ENCODE measurements at regions not wholly inside any gene's neighbourhood (a gene's known extent, or its start where the extent isn't known, plus 50 kb on each side); places are given as distances from the start of the nearest gene placed in this dataset.

GRCh38 chr5:157918811-157919742 lies 60.1 kb upstream of the CLINT1 start:
- no peak overlapping the region for H3K27ac ChIP-seq
- peaks cover 5 to 11% of the 10 kb centered on the region in 2 donors for H3K4me1 ChIP-seq (replicated peaks in 1 of 2)
- H3K9me3 ChIP-seq (replicated peaks in 1 of 3) = no peaks in the 10 kb centered on the region
- no peaks in the 10 kb centered on the region for H3K36me3 ChIP-seq (replicated peaks in 1 of 2)
- no peak for TF ChIP-seq POLR2A (IDR thresholded peaks at IDR 0.05)
- no peak for TF ChIP-seq CTCF (IDR thresholded peaks at IDR 0.05)
- intact Hi-C loops (cut with DNase I) = no loop called here
- DNase-seq = no peak
- H3K27me3 ChIP-seq = no peaks in the 10 kb centered on the region
- H3K4me3 ChIP-seq = no peak overlapping the region
- 66 to 70% (median 69%) methylated on average over 19 of the region's 19 CpGs for WGBS, 4 donors

- peak; percentile 70 to 91 (median 83) for DNase-seq
- Histone ChIP-seq H3K27ac (peak overlapping the region in 2 of 5 donors; percentile 12 to 28), H3K27me3 (no peaks in the 10 kb centered on the region), H3K4me1 (replicated peaks in 1 of 2) (peaks cover 5 to 11% of the 10 kb centered on the region in 2 donors), H3K36me3 (replicated peaks in 1 of 2) (no peaks in the 10 kb centered on the region), H3K4me3 (no peak overlapping the region), H3K9me3 (replicated peaks in 1 of 3) (no peaks in the 10 kb centered on the region)
- TF ChIP-seq POLR2A (IDR thresholded peaks at IDR 0.05) = no peak
- TF ChIP-seq CTCF (IDR thresholded peaks at IDR 0.05) = peak; percentile 38 to 62 (median 58)
- intact Hi-C loops (cut with DNase I) = no loop called here
- WGBS, 4 donors = 74 to 82% (median 78%) methylated on average over 8 of the region's 8 CpGs
Observed at GRCh38 chr5:157917899-157918809, 59.2 kb upstream of the CLINT1 start.

- H3K4me3 ChIP-seq = no peak overlapping the region
- H3K4me1 ChIP-seq (replicated peaks in 1 of 2) = peaks cover 5 to 11% of the 10 kb centered on the region in 2 donors
- no peak for DNase-seq
- H3K27me3 ChIP-seq = no peaks in the 10 kb centered on the region
- intact Hi-C loops (cut with DNase I) = no loop called here
- TF ChIP-seq CTCF (IDR thresholded peaks at IDR 0.05) (no peak), POLR2A (IDR thresholded peaks at IDR 0.05) (no peak)
- H3K27ac ChIP-seq = peak overlapping the region in 2 of 5 donors; percentile 12 to 28
- no peaks in the 10 kb centered on the region for H3K9me3 ChIP-seq (replicated peaks in 1 of 3)
- no peaks in the 10 kb centered on the region for H3K36me3 ChIP-seq (replicated peaks in 1 of 2)
Observed at GRCh38 chr5:157917491-157917890, 58.5 kb upstream of the CLINT1 start.

- 10 to 27% (median 19%) methylated on average over 2 to 4 of the region's 4 CpGs for WGBS, 4 donors
- intact Hi-C loops (cut with DNase I) = no loop called here
Observed at GRCh38 chr5:157915638-157916037, 56.7 kb upstream of the CLINT1 start.

More at GRCh38 chr5:157915638-157916037, 56.7 kb upstream of the CLINT1 start:
- Histone ChIP-seq H3K27ac (peak overlapping the region in 3 of 5 donors; percentile 15 to 48 (median 36)), H3K4me1 (replicated peaks in 1 of 2) (peaks cover 5 to 11% of the 10 kb centered on the region in 2 donors), H3K9me3 (replicated peaks in 1 of 3) (no peaks in the 10 kb centered on the region), H3K36me3 (replicated peaks in 1 of 2) (no peaks in the 10 kb centered on the region), H3K4me3 (no peak overlapping the region), H3K27me3 (no peaks in the 10 kb centered on the region)
- peak; percentile 88 to 98 (median 96) for DNase-seq
- peak in 1 of 6 experiments; percentile 8 for TF ChIP-seq CTCF (IDR thresholded peaks at IDR 0.05)
- no peak for TF ChIP-seq POLR2A (IDR thresholded peaks at IDR 0.05)

Data from adrenal gland (tissue), 9 donors.